GM23338 (cell line): ENCODE measurements at regions not wholly inside any gene's neighbourhood (a gene's known extent, or its start where the extent isn't known, plus 50 kb on each side); places are given as distances from the start of the nearest gene placed in this dataset.

Experiments used
- ATAC-seq: fragments of 200-7000 bp; cut with Tn5 transposase; 3 replicates; pipeline ENCODE4 v1.9.1; 2020
- DNase-seq: peaks from one replicate; pipeline ENCODE4 v3.0.0-alpha.2; 2015; ENCODE audit warnings: low spot score
- H2AFZ ChIP-seq: fragments of 200-600 bp; sonication (generic); 2 replicates; pipeline ENCODE4 v1.8.0; 2016; ENCODE audit warnings: antibody characterized with exemption, mild to moderate bottlenecking, moderate library complexity
- H3F3A ChIP-seq: fragments of 200-600 bp; sonication (generic); replicated peaks from 2 replicates; pipeline ENCODE4 v1.8.0; 2017; ENCODE audit warnings: antibody characterized with exemption, mixed run types, low read depth
- H3K27ac ChIP-seq: fragments of 200-600 bp; sonication (generic); 2 replicates; pipeline ENCODE4 v1.6.1; 2016; ENCODE audit warnings: low read depth
- H3K27me3 ChIP-seq: fragments of 200-600 bp; sonication (generic); 2 replicates; pipeline ENCODE4 v1.8.0; 2016; ENCODE audit warnings: mild to moderate bottlenecking, mixed run types, moderate library complexity; ENCODE audit not compliant: insufficient read depth
- H3K36me3 ChIP-seq: fragments of 200-600 bp; sonication (generic); 2 replicates; pipeline ENCODE4 v1.8.0; 2016; ENCODE audit warnings: mild to moderate bottlenecking; ENCODE audit not compliant: insufficient read depth
- H3K4me1 ChIP-seq: fragments of 200-600 bp; sonication (generic); 2 replicates; pipeline ENCODE4 v1.8.0; 2016; ENCODE audit warnings: mild to moderate bottlenecking, moderate library complexity; ENCODE audit not compliant: insufficient read depth
- H3K4me2 ChIP-seq: fragments of 200-600 bp; sonication (generic); 2 replicates; pipeline ENCODE4 v1.7.1; 2017; ENCODE audit warnings: mixed run types
- H3K4me3 ChIP-seq: fragments of 200-600 bp; sonication (generic); 2 replicates; pipeline ENCODE4 v1.6.1; 2016; ENCODE audit warnings: mixed run types
- H3K79me2 ChIP-seq: fragments of 200-600 bp; sonication (generic); replicated peaks from 2 replicates; pipeline ENCODE4 v1.8.0; 2017; ENCODE audit warnings: mild to moderate bottlenecking; ENCODE audit not compliant: insufficient read depth
- H3K9me2 ChIP-seq: fragments of 200-600 bp; sonication (generic); 2 replicates; pipeline ENCODE4 v1.8.0; 2017; ENCODE audit not compliant: insufficient read depth
- H4K20me1 ChIP-seq: fragments of 200-600 bp; sonication (generic); replicated peaks from 2 replicates; pipeline ENCODE4 v1.8.0; 2017; ENCODE audit warnings: mild to moderate bottlenecking; ENCODE audit not compliant: insufficient read depth
- H3K27ac Mint-ChIP-seq: 2 replicates; pipeline ENCODE4 v1.8.0; 2020; ENCODE audit warnings: inconsistent platforms, mild to moderate bottlenecking, moderate library complexity, mixed read lengths
- H3K27me3 Mint-ChIP-seq: 3 replicates; pipeline ENCODE4 v1.8.0; 2022; ENCODE audit warnings: low read depth, mild to moderate bottlenecking, moderate library complexity, mixed read lengths, inconsistent platforms; ENCODE audit not compliant: insufficient read depth, poor library complexity
- H3K36me3 Mint-ChIP-seq: 3 replicates; pipeline ENCODE4 v1.8.0; 2021; ENCODE audit warnings: low read depth, mild to moderate bottlenecking, inconsistent platforms, moderate library complexity, mixed read lengths
- H3K4me1 Mint-ChIP-seq: 3 replicates; pipeline ENCODE4 v1.8.0; 2020; ENCODE audit warnings: mild to moderate bottlenecking, inconsistent platforms, mixed read lengths
- H3K4me3 Mint-ChIP-seq: 3 replicates; pipeline ENCODE4 v1.8.0; 2021; ENCODE audit warnings: moderate library complexity, mild to moderate bottlenecking, inconsistent platforms, mixed read lengths
- H3K9me3 Mint-ChIP-seq: 3 replicates; pipeline ENCODE4 v1.8.0; 2020; ENCODE audit warnings: moderate library complexity, mild to moderate bottlenecking, inconsistent platforms, mixed read lengths
- CREB1 ChIP-seq: fragments of 250-450 bp; sonication (Bioruptor Pico); IDR thresholded peaks from 2 replicates; pipeline ENCODE4 v1.5.0; 2020; ENCODE audit warnings: low read depth, mild to moderate bottlenecking, moderate library complexity
- EZH2 ChIP-seq: fragments of 200-600 bp; sonication (generic); IDR thresholded peaks from one replicate; pipeline ENCODE4 v1.8.0; 2017; ENCODE audit warnings: antibody characterized with exemption, mild to moderate bottlenecking, low read depth; ENCODE audit not compliant: unreplicated experiment
- EZH2phosphoT487 ChIP-seq: fragments of 200-600 bp; sonication (generic); IDR thresholded peaks from one replicate; pipeline ENCODE4 v1.8.1; 2018; ENCODE audit warnings: antibody characterized with exemption; ENCODE audit not compliant: unreplicated experiment
- JUNB ChIP-seq: IDR thresholded peaks from one replicate; pipeline ENCODE4 v1.6.1; 2016; ENCODE audit warnings: antibody characterized with exemption; ENCODE audit not compliant: unreplicated experiment
- NANOG ChIP-seq: IDR thresholded peaks from 2 replicates; pipeline ENCODE4 v1.6.1; 2016; ENCODE audit warnings: antibody characterized with exemption, borderline replicate concordance
- POLR2AphosphoS5 ChIP-seq: IDR thresholded peaks from 2 replicates; pipeline ENCODE4 v1.6.1; 2016; ENCODE audit warnings: antibody characterized with exemption, low read depth
- STAT1 ChIP-seq: IDR thresholded peaks from one replicate; pipeline ENCODE4 v1.6.1; 2016; ENCODE audit warnings: antibody characterized with exemption; ENCODE audit not compliant: unreplicated experiment
- ZNF331 ChIP-seq: fragments of 250-450 bp; sonication (Bioruptor Pico); IDR thresholded peaks from 2 replicates; pipeline ENCODE4 v1.5.0; 2020; ENCODE audit warnings: low read depth, mild to moderate bottlenecking, moderate library complexity
- TF ChIP-seq, protein P1 (sequence below): IDR thresholded peaks from one replicate; pipeline ENCODE4 v1.6.1; 2018; ENCODE audit warnings: antibody characterized with exemption; ENCODE audit not compliant: unreplicated experiment
- TF ChIP-seq, protein P2 (sequence below): IDR thresholded peaks from 2 replicates; pipeline ENCODE4 v1.6.1; 2016; ENCODE audit warnings: antibody characterized with exemption
- TF ChIP-seq, protein P3 (sequence below), 2 experiments: fragments of 200-600 bp in 1 of 2; sonication (generic) in 1 of 2; conservative IDR thresholded peaks; 2 replicates each; pipeline versions ENCODE4 v1.5.1 to v1.6.1; 2016 to 2017; ENCODE audit warnings: antibody characterized with exemption in 2 of 2, low read depth in 2 of 2, mild to moderate bottlenecking in 2 of 2, moderate library complexity in 1 of 2

DNA sequence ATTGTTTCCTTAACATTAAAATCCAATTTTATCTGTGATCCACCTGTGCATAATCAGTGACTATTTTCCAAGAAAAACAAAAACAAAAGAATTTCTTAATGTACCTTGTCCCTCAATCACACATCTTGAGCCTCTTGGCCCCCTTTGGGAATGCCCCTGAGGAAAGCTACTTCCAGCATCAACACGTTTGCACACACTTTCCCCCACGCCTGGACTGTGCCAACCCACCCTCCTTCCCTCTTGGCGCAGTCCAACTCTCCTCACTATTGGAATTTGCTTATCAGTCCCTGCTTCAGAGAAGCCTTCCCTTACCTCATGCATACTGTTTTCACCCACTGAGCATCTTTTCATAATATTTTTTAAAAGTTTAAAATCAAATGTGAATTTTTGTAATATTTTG lies 389.4 kb upstream of the NRSN1 start (continued):
- TF ChIP-seq, protein P1, sequence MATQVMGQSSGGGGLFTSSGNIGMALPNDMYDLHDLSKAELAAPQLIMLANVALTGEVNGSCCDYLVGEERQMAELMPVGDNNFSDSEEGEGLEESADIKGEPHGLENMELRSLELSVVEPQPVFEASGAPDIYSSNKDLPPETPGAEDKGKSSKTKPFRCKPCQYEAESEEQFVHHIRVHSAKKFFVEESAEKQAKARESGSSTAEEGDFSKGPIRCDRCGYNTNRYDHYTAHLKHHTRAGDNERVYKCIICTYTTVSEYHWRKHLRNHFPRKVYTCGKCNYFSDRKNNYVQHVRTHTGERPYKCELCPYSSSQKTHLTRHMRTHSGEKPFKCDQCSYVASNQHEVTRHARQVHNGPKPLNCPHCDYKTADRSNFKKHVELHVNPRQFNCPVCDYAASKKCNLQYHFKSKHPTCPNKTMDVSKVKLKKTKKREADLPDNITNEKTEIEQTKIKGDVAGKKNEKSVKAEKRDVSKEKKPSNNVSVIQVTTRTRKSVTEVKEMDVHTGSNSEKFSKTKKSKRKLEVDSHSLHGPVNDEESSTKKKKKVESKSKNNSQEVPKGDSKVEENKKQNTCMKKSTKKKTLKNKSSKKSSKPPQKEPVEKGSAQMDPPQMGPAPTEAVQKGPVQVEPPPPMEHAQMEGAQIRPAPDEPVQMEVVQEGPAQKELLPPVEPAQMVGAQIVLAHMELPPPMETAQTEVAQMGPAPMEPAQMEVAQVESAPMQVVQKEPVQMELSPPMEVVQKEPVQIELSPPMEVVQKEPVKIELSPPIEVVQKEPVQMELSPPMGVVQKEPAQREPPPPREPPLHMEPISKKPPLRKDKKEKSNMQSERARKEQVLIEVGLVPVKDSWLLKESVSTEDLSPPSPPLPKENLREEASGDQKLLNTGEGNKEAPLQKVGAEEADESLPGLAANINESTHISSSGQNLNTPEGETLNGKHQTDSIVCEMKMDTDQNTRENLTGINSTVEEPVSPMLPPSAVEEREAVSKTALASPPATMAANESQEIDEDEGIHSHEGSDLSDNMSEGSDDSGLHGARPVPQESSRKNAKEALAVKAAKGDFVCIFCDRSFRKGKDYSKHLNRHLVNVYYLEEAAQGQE: no peak
- no peak for TF ChIP-seq NANOG
- TF ChIP-seq JUNB: no peak
- TF ChIP-seq, protein P2, sequence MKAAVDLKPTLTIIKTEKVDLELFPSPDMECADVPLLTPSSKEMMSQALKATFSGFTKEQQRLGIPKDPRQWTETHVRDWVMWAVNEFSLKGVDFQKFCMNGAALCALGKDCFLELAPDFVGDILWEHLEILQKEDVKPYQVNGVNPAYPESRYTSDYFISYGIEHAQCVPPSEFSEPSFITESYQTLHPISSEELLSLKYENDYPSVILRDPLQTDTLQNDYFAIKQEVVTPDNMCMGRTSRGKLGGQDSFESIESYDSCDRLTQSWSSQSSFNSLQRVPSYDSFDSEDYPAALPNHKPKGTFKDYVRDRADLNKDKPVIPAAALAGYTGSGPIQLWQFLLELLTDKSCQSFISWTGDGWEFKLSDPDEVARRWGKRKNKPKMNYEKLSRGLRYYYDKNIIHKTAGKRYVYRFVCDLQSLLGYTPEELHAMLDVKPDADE: no peak
- no peak for TF ChIP-seq EZH2
- TF ChIP-seq POLR2AphosphoS5: no peak

DNA sequence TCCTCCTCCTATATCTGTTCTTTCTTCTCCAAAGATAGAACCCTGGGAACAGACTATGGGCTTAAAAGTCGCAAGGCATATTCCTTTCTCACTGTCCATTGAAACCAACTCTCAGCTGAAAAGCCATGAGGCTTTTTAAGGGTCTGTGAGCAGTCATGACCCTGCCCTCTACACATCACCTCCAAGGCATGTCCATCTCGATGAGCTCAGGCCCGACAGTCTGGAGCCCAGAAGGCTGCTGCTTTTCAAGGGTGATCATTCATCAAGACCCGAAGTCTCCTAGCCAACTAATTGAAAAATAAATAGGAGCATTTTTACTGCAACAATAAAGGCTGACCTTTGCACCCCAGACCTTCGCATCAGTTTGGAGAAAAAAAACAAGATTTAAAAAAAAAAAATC lies 378.8 kb upstream of the NRSN1 start:
- Mint-ChIP-seq H3K36me3 (no peaks in the 10 kb centered on the region), H3K9me3 (no peaks in the 10 kb centered on the region), H3K27me3 (peaks cover 3% of the 10 kb centered on the region), H3K4me3 (no peak overlapping the region), H3K4me1 (no peaks in the 10 kb centered on the region), H3K27ac (no peak overlapping the region)
- H3K27me3 ChIP-seq: no peaks in the 10 kb centered on the region
- ATAC-seq (no peak), DNase-seq (no peak)
- H3K27ac ChIP-seq: no peak overlapping the region
- H3K36me3 ChIP-seq: no peaks in the 10 kb centered on the region
- no peaks in the 10 kb centered on the region for H4K20me1 ChIP-seq
- no peak overlapping the region for H2AFZ ChIP-seq
- H3K4me3 ChIP-seq: no peak overlapping the region
- H3K4me1 ChIP-seq: no peaks in the 10 kb centered on the region
- H3K4me2 ChIP-seq: no peak overlapping the region
- no peaks in the 10 kb centered on the region; the same call in 1 of the 2 replicates for H3K9me2 ChIP-seq
- H3F3A ChIP-seq: no peaks in the 10 kb centered on the region
- H3K79me2 ChIP-seq: no peaks in the 10 kb centered on the region
- TF ChIP-seq, protein P3, sequence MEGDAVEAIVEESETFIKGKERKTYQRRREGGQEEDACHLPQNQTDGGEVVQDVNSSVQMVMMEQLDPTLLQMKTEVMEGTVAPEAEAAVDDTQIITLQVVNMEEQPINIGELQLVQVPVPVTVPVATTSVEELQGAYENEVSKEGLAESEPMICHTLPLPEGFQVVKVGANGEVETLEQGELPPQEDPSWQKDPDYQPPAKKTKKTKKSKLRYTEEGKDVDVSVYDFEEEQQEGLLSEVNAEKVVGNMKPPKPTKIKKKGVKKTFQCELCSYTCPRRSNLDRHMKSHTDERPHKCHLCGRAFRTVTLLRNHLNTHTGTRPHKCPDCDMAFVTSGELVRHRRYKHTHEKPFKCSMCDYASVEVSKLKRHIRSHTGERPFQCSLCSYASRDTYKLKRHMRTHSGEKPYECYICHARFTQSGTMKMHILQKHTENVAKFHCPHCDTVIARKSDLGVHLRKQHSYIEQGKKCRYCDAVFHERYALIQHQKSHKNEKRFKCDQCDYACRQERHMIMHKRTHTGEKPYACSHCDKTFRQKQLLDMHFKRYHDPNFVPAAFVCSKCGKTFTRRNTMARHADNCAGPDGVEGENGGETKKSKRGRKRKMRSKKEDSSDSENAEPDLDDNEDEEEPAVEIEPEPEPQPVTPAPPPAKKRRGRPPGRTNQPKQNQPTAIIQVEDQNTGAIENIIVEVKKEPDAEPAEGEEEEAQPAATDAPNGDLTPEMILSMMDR (conservative IDR thresholded peaks at IDR 0.05; ENCODE audit: low read depth in 2 of 2): no peak
- TF ChIP-seq ZNF331 (CRISPR knock-in tag) (no peak), CREB1 (CRISPR knock-in tag) (no peak), NANOG (no peak), STAT1 (no peak), EZH2phosphoT487 (no peak), POLR2AphosphoS5 (no peak), JUNB (no peak)
- TF ChIP-seq, protein P2: no peak
